ENCODE measurements at regions not wholly inside any gene's neighbourhood (a gene's known extent, or its start where the extent isn't known, plus 50 kb on each side); places are given as distances from the start of the nearest gene placed in this dataset.

DNA sequence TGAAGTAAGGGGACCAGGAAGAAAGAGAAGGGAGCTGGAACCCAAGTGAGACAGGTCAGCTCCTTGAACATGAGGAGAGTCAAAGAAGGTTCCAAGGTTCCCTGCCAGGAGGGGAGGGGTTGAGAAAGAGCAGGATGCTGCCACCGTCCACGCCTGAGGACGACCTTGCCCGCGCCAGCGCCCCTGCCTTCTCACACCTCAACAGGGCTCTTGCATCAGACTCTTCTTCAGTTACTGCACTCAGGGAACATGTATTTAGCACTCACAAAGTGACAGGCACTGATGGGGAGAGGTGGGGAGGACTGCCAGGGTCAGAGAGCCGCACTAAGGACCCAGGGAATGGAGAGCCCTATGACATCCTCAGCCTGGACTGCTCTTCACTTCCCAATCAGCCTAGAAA, 102.1 kb upstream of the NUDT4 start:
- no peaks in the 10 kb centered on the region for H3K4me1 ChIP-seq
- no peaks in the 10 kb centered on the region for H3K27me3 ChIP-seq
- H3K9ac ChIP-seq (ENCODE audit: low read depth in 2 of 2, low read length in 2 of 2) = no peak overlapping the region
- intact Hi-C loops (cut with DNase I) = no loop called here
- no peak overlapping the region for H3K27ac ChIP-seq
- no peaks in the 10 kb centered on the region for H3K36me3 ChIP-seq
- TF ChIP-seq, protein P1, sequence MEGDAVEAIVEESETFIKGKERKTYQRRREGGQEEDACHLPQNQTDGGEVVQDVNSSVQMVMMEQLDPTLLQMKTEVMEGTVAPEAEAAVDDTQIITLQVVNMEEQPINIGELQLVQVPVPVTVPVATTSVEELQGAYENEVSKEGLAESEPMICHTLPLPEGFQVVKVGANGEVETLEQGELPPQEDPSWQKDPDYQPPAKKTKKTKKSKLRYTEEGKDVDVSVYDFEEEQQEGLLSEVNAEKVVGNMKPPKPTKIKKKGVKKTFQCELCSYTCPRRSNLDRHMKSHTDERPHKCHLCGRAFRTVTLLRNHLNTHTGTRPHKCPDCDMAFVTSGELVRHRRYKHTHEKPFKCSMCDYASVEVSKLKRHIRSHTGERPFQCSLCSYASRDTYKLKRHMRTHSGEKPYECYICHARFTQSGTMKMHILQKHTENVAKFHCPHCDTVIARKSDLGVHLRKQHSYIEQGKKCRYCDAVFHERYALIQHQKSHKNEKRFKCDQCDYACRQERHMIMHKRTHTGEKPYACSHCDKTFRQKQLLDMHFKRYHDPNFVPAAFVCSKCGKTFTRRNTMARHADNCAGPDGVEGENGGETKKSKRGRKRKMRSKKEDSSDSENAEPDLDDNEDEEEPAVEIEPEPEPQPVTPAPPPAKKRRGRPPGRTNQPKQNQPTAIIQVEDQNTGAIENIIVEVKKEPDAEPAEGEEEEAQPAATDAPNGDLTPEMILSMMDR (IDR thresholded peaks at IDR 0.05) = no peak
- no peak overlapping the region for H3K4me3 ChIP-seq
- H3K9me3 ChIP-seq = no peaks in the 10 kb centered on the region
- no peak for DNase-seq

DNA sequence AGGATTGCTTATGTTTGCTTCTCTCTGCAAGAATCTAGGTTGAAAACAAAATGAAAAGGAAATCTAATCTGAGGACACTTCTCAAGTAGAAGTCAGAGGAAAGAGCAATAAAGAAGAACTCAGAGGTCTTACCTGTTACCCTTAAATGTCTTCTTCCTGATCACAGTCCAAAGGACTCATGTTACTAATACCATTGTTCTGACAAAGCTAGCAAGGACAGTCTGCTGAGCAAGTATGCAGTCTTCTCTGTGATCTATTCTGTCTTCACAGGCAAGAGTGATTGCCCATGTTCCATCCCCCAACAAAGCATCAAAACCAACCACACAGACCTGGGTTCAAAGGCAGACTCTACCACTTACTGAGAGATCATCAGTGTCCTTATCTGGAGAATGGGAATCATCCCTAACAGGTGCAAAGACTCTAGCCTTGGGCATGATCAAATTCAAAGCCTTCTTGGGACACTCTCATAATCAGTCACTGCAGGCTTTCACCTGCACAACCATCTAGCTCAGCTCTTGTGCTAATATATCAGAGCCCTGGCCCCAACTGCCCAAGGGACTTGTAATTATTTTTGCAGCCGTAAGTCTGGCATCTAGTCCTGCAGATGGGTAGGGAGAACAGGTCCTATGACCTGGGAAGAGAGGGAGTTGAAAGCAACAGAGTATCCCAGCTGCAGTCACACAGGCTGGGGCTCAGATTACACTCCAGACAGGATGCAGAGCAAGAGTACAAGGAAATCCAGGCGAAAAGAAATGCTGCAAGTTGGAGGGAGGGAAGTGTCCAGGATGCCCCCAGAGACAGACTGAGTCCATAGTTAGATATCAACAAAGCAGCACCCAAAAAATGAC, 97.9 kb upstream of the NUDT4 start:
- TF ChIP-seq, protein P1 (IDR thresholded peaks at IDR 0.05) = no peak
- DNase-seq = no peak

GRCh38 chr12:93287149-93287548, 90.6 kb upstream of the NUDT4 start:
- H3K9me3 ChIP-seq = no peaks in the 10 kb centered on the region
- no peak for DNase-seq
- intact Hi-C loops (cut with DNase I) = no loop called here

More for the DNA sequence above, 97.9 kb upstream of the NUDT4 start:
- Histone ChIP-seq H3K4me1 (no peaks in the 10 kb centered on the region), H3K9me3 (no peaks in the 10 kb centered on the region), H3K4me3 (no peak overlapping the region), H3K27ac (no peak overlapping the region), H3K9ac (ENCODE audit: low read depth in 2 of 2, low read length in 2 of 2) (no peak overlapping the region), H3K27me3 (no peaks in the 10 kb centered on the region), H3K36me3 (no peaks in the 10 kb centered on the region)
- intact Hi-C loops (cut with DNase I) = no loop called here

GRCh38 chr12:93288626-93289025, 89.1 kb upstream of the NUDT4 start:
- H3K27me3 ChIP-seq = no peaks in the 10 kb centered on the region

More at GRCh38 chr12:93287149-93287548, 90.6 kb upstream of the NUDT4 start:
- Histone ChIP-seq H3K27ac (no peak overlapping the region), H3K27me3 (no peaks in the 10 kb centered on the region), H3K4me1 (no peaks in the 10 kb centered on the region), H3K9ac (ENCODE audit: low read depth in 2 of 2, low read length in 2 of 2) (no peak overlapping the region), H3K36me3 (no peaks in the 10 kb centered on the region), H3K4me3 (no peak overlapping the region)
- TF ChIP-seq, protein P1 (IDR thresholded peaks at IDR 0.05) = no peak

DNA sequence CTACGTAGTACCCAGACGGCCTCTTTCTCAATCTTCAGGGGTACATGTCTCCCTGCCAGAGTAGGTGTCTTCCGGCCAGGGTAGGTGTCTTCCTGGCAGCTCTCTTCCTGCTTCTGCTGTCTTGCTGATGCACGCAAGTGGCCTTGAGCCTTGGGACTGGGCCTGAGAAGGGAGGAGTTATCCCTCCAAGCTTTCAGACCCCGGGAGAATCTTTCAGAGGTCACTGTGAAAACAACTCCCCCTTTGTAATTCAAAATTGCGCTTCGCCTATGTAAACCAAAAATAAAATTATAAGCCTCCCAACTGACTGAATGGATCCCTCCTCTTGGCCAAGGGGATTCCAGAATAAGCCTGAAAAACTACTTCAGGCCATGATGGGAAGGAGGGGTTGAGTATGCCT, 87.3 kb upstream of the NUDT4 start:
- no peak overlapping the region for H3K27ac ChIP-seq
- intact Hi-C loops (cut with DNase I) = no loop called here
- H3K4me3 ChIP-seq = no peak overlapping the region
- TF ChIP-seq, protein P1 (IDR thresholded peaks at IDR 0.05) = no peak
- no peaks in the 10 kb centered on the region for H3K4me1 ChIP-seq
- H3K36me3 ChIP-seq = no peaks in the 10 kb centered on the region
- no peaks in the 10 kb centered on the region for H3K9me3 ChIP-seq
- no peak overlapping the region for H3K9ac ChIP-seq (ENCODE audit: low read depth in 2 of 2, low read length in 2 of 2)
- H3K27me3 ChIP-seq = no peaks in the 10 kb centered on the region
- no peak for DNase-seq

More at GRCh38 chr12:93288626-93289025, 89.1 kb upstream of the NUDT4 start:
- H3K36me3 ChIP-seq = no peaks in the 10 kb centered on the region
- H3K4me1 ChIP-seq = no peaks in the 10 kb centered on the region
- H3K9ac ChIP-seq (ENCODE audit: low read depth in 2 of 2, low read length in 2 of 2) = no peak overlapping the region
- no peak overlapping the region for H3K4me3 ChIP-seq
- no peak overlapping the region for H3K27ac ChIP-seq
- TF ChIP-seq, protein P1 (IDR thresholded peaks at IDR 0.05) = no peak
- no peak for DNase-seq
- no peaks in the 10 kb centered on the region for H3K9me3 ChIP-seq
- intact Hi-C loops (cut with DNase I) = no loop called here
